ENCODE measurements at regions not wholly inside any gene's neighbourhood (a gene's known extent, or its start where the extent isn't known, plus 50 kb on each side); places are given as distances from the start of the nearest gene placed in this dataset.
A peak's percentile ranks its signal among the peaks of the same experiment; 100 is the strongest.

DNA sequence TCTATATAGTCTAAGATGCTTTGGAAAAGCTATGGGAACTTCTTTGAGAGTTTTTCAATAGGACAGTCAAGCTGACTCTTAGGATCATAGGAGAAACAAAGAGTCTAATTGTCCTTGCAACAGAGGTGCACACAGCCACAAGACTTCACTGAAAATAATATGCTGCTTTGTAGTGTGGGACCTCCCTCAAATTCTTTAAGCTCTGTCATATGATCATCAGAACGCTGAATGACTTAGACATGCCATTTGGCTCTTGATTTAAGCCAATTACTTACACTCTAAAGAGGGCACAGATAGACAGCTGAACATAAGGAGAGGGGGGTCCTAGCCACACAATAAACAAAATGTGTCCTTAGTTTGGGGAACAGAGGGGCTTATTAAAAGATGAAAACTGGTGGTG, 818.7 kb upstream of the GJE1 start:
- H3K79me2 ChIP-seq (ENCODE audit: insufficient read depth, low read length): no peaks in the 10 kb centered on the region
- H3K27me3 ChIP-seq (ENCODE audit: insufficient read depth, low read length): no peaks in the 10 kb centered on the region
- H3K4me3 ChIP-seq (ENCODE audit: low read depth, low read length, poor library complexity, severe bottlenecking): no peak overlapping the region
- H2AFZ ChIP-seq (ENCODE audit: low read length): no peak overlapping the region
- H3K9ac ChIP-seq (ENCODE audit: low read length): no peak overlapping the region
- no peaks in the 10 kb centered on the region for H3K36me3 ChIP-seq (ENCODE audit: insufficient read depth, low read length)
- TF ChIP-seq EZH2 (IDR thresholded peaks at IDR 0.05; ENCODE audit: borderline replicate concordance, low read length) (no peak), CTCF (IDR thresholded peaks at IDR 0.05; ENCODE audit: low read length) (no peak)
- H3F3A ChIP-seq (ENCODE audit: insufficient read depth, low read length): no peaks in the 10 kb centered on the region
- no peaks in the 10 kb centered on the region for H3K9me2 ChIP-seq (ENCODE audit: low read depth, low read length)
- no peaks in the 10 kb centered on the region for H3K9me3 ChIP-seq (ENCODE audit: low read length)
- no peak overlapping the region for H3K4me2 ChIP-seq (ENCODE audit: low read length)
- no peak overlapping the region for H3K27ac ChIP-seq (ENCODE audit: low read depth, low read length, poor library complexity, severe bottlenecking)
- H4K20me1 ChIP-seq (ENCODE audit: insufficient read depth, low read length): no peaks in the 10 kb centered on the region
- no peaks in the 10 kb centered on the region for H3K4me1 ChIP-seq (ENCODE audit: insufficient read depth, low read length, severe bottlenecking)

DNA sequence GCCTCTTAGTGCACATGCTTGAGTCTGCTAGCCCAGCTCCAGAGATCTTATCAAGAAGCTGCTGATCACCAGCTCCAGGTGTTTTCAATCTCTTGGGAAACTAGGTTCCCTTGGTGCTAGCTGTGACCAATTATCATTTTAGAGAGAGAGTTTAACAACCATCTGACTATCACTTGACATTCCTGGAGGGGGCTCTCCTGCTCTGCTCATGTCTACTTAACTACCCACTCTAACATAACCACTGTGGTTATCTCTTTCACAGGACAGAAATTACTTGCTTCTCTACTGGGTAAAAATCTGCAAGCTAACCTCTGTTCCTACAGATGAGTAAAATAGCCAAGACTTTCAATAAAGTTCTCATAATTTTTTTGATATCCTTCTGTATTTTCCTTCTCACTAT, 823.4 kb upstream of the GJE1 start:
- Histone ChIP-seq H3K9me2 (ENCODE audit: low read depth, low read length) (no peaks in the 10 kb centered on the region), H3K4me3 (ENCODE audit: low read depth, low read length, poor library complexity, severe bottlenecking) (no peak overlapping the region), H4K20me1 (ENCODE audit: insufficient read depth, low read length) (no peaks in the 10 kb centered on the region), H3K4me2 (ENCODE audit: low read length) (no peak overlapping the region), H3K36me3 (ENCODE audit: insufficient read depth, low read length) (no peaks in the 10 kb centered on the region), H3K79me2 (ENCODE audit: insufficient read depth, low read length) (no peaks in the 10 kb centered on the region), H3K9me3 (ENCODE audit: low read length) (no peaks in the 10 kb centered on the region), H3K27me3 (ENCODE audit: insufficient read depth, low read length) (no peaks in the 10 kb centered on the region), H3K4me1 (ENCODE audit: insufficient read depth, low read length, severe bottlenecking) (no peaks in the 10 kb centered on the region), H3K9ac (ENCODE audit: low read length) (no peak overlapping the region), H2AFZ (ENCODE audit: low read length) (no peak overlapping the region), H3K27ac (ENCODE audit: low read depth, low read length, poor library complexity, severe bottlenecking) (no peak overlapping the region), H3F3A (ENCODE audit: insufficient read depth, low read length) (no peaks in the 10 kb centered on the region)
- TF ChIP-seq CTCF (IDR thresholded peaks at IDR 0.05; ENCODE audit: low read length): peak; percentile 61
- TF ChIP-seq EZH2 (IDR thresholded peaks at IDR 0.05; ENCODE audit: borderline replicate concordance, low read length): no peak

DNA sequence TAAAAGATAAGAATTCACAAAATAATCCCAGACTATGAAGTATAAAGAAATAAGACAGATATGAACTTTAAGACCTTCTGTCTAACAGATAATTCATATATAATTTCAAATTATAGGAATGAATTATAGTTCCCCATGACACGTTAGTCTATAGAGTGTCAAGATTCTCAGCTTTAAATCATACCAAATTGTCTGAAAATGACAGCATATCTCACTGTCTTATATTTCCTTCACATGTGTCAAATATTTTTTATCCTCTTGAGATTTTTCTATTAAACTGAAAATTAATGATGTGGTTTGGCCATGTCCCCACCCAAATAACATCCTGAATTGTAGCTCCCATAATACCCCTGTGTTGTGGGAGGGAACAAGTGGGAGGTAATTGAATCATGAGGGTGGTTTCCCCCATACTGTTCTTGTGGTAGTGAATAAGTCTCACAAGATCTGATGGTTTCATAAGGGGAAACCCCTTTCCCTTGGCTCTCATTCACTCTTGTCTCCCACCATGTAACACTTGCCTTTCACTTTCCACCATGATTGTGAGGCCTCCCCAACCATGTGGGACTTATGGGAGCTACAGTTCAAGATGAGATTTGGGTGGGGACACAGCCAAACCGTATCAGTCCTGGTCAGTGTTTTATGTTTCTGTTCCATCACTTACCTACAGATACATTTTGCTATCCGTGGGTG, 825.3 kb upstream of the GJE1 start:
- Histone ChIP-seq H3K27me3 (ENCODE audit: insufficient read depth, low read length) (no peaks in the 10 kb centered on the region), H3K36me3 (ENCODE audit: insufficient read depth, low read length) (no peaks in the 10 kb centered on the region), H3K79me2 (ENCODE audit: insufficient read depth, low read length) (no peaks in the 10 kb centered on the region), H3K27ac (ENCODE audit: low read depth, low read length, poor library complexity, severe bottlenecking) (no peak overlapping the region), H4K20me1 (ENCODE audit: insufficient read depth, low read length) (no peaks in the 10 kb centered on the region), H3K4me2 (ENCODE audit: low read length) (no peak overlapping the region), H3K4me1 (ENCODE audit: insufficient read depth, low read length, severe bottlenecking) (no peaks in the 10 kb centered on the region), H3K9me3 (ENCODE audit: low read length) (no peaks in the 10 kb centered on the region), H3K4me3 (ENCODE audit: low read depth, low read length, poor library complexity, severe bottlenecking) (no peak overlapping the region), H2AFZ (ENCODE audit: low read length) (no peak overlapping the region), H3F3A (ENCODE audit: insufficient read depth, low read length) (no peaks in the 10 kb centered on the region), H3K9ac (ENCODE audit: low read length) (no peak overlapping the region), H3K9me2 (ENCODE audit: low read depth, low read length) (no peaks in the 10 kb centered on the region)
- TF ChIP-seq CTCF (IDR thresholded peaks at IDR 0.05; ENCODE audit: low read length): no peak
- no peak for TF ChIP-seq EZH2 (IDR thresholded peaks at IDR 0.05; ENCODE audit: borderline replicate concordance, low read length)
